Osteocyte (in vitro differentiated cells): ENCODE measurements at regions not wholly inside any gene's neighbourhood (a gene's known extent, or its start where the extent isn't known, plus 50 kb on each side); places are given as distances from the start of the nearest gene placed in this dataset.

ENCODE experiments used
- DNase-seq: peaks from one replicate; pipeline ENCODE4 v3.0.0; 2021; ENCODE audit warnings: mixed read lengths; ENCODE audit not compliant: unreplicated experiment; ENCODE audit errors: extremely low spot score
- H3K27ac Mint-ChIP-seq: one replicate; pipeline ENCODE4 v1.8.0; 2021; ENCODE audit warnings: mild to moderate bottlenecking, mixed read lengths; ENCODE audit not compliant: unreplicated experiment
- H3K27me3 Mint-ChIP-seq: one replicate; pipeline ENCODE4 v1.8.0; 2021; ENCODE audit warnings: mixed read lengths; ENCODE audit not compliant: unreplicated experiment
- H3K36me3 Mint-ChIP-seq: one replicate; pipeline ENCODE4 v1.8.0; 2021; ENCODE audit warnings: mixed read lengths; ENCODE audit not compliant: unreplicated experiment
- H3K4me1 Mint-ChIP-seq: one replicate; pipeline ENCODE4 v1.8.0; 2021; ENCODE audit warnings: mixed read lengths; ENCODE audit not compliant: unreplicated experiment
- H3K4me3 Mint-ChIP-seq: one replicate; pipeline ENCODE4 v1.8.0; 2021; ENCODE audit warnings: mild to moderate bottlenecking, moderate library complexity, mixed read lengths; ENCODE audit not compliant: unreplicated experiment
- H3K9me3 Mint-ChIP-seq: one replicate; pipeline ENCODE4 v1.8.0; 2021; ENCODE audit warnings: mixed read lengths; ENCODE audit not compliant: unreplicated experiment
- TF ChIP-seq, protein P1 (sequence below): fragments of 200-600 bp; sonication (generic); IDR thresholded peaks from 2 replicates; pipeline ENCODE4 v1.5.0; 2021; ENCODE audit warnings: antibody characterized with exemption, mild to moderate bottlenecking, moderate library complexity

DNA sequence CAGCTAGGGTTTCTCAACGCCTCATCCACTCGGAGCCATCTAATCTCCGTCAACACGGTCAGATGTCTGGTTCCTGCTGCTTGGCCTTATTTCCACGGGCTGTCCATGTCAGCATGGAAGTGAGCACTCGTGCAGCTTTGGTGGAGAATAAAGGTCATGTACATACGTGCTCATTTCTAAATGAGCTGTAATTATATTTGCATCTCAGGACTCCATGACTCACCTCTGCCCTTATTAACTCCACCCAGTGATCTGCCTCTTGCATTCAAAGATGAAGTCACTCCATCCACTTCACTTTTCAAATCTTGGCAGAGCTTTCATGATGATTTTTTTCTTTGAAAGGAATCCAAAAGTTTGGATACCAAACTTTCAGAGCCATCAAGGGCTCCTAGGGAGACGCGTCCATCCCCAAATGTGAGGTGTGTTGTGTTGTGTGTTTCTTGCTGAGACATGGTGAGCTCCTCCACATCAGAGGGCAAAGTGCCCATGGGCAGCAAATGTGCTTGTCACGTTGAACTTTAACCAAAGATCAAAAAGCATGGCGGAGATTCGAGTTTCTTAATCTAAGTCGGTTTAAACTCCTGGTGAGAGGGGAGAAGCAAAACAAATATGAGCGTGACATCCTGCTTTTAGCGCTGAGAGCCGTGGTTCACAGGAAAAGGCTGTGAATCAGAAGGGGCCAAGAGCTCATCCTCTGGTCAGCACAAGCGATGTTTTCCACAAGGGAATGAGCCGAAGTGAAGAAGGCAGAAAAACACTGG is 68.6 kb upstream of the ERRFI1 start:
- peaks cover 3% of the 10 kb centered on the region for H3K36me3 Mint-ChIP-seq
- TF ChIP-seq, protein P1, sequence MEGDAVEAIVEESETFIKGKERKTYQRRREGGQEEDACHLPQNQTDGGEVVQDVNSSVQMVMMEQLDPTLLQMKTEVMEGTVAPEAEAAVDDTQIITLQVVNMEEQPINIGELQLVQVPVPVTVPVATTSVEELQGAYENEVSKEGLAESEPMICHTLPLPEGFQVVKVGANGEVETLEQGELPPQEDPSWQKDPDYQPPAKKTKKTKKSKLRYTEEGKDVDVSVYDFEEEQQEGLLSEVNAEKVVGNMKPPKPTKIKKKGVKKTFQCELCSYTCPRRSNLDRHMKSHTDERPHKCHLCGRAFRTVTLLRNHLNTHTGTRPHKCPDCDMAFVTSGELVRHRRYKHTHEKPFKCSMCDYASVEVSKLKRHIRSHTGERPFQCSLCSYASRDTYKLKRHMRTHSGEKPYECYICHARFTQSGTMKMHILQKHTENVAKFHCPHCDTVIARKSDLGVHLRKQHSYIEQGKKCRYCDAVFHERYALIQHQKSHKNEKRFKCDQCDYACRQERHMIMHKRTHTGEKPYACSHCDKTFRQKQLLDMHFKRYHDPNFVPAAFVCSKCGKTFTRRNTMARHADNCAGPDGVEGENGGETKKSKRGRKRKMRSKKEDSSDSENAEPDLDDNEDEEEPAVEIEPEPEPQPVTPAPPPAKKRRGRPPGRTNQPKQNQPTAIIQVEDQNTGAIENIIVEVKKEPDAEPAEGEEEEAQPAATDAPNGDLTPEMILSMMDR = no peak
- peak overlapping the region; percentile 97 for H3K27ac Mint-ChIP-seq
- DNase-seq = no peak
- H3K4me3 Mint-ChIP-seq = peak overlapping the region; percentile 12
- H3K9me3 Mint-ChIP-seq = no peaks in the 10 kb centered on the region
- peaks cover 85% of the 10 kb centered on the region for H3K4me1 Mint-ChIP-seq
- H3K27me3 Mint-ChIP-seq = no peaks in the 10 kb centered on the region

DNA sequence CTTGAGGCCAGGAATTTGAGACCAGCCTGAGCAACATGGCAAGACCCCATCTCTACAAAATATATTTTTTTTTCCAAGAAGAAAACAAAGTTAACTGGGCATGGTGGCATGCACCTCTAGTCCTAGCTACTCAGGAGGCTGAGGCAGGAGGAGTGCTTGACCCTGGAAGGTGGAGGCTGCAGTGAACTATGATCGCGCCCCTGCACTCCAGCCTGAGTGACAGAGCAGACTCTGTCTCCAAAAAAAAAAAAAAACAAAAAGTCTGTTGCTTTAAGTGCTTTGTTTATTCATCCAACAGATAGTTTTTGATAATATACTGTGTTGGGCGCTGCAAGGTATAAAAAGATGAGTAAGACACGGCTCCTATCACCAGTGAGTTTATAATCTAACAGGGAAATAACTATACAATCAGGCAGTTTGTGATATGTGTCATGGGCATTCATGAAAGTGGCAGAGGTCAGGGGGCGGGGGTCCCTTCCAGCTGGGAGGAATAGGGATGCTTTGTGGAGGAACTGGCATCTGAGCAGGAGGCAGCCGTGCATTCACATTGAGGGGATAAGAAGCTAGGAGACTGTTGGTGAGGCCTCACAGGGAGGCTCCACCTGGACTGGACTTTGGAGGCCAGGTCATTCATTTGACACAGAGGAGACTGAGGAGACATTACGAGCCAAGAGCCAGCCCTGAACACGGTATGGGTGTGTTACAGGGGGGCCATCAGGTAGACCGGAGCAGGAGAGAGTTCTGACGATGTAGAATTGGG is 67.3 kb upstream of the ERRFI1 start:
- Mint-ChIP-seq H3K4me3 (no peak overlapping the region), H3K4me1 (peaks cover 91% of the 10 kb centered on the region), H3K9me3 (no peaks in the 10 kb centered on the region), H3K36me3 (no peaks in the 10 kb centered on the region), H3K27me3 (no peaks in the 10 kb centered on the region), H3K27ac (peak overlapping the region; percentile 97)
- TF ChIP-seq, protein P1 = no peak
- no peak for DNase-seq

DNA sequence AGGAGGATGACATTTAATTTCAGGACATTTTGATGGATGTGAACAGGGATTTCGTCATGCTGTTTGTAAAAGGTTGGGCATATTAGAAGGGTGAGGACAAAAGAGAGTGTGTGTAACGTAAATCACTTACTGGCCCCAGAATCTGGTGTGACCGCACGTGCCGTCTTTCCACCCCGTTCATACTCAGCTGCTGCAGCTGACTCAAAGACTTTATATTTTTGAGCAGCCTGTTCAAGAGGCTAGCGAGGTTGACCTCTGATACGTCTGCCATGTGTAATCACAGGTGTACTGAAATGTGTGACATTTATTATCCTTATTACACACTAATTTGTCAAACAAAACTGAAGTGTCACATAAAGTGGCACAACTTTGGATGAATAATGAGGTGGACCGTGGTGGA is 66.5 kb upstream of the ERRFI1 start:
- Mint-ChIP-seq H3K4me3 (no peak overlapping the region), H3K36me3 (no peaks in the 10 kb centered on the region), H3K9me3 (no peaks in the 10 kb centered on the region), H3K4me1 (peaks cover 87% of the 10 kb centered on the region), H3K27me3 (no peaks in the 10 kb centered on the region), H3K27ac (peak overlapping the region; percentile 92)
- DNase-seq = no peak
- TF ChIP-seq, protein P1 = no peak

DNA sequence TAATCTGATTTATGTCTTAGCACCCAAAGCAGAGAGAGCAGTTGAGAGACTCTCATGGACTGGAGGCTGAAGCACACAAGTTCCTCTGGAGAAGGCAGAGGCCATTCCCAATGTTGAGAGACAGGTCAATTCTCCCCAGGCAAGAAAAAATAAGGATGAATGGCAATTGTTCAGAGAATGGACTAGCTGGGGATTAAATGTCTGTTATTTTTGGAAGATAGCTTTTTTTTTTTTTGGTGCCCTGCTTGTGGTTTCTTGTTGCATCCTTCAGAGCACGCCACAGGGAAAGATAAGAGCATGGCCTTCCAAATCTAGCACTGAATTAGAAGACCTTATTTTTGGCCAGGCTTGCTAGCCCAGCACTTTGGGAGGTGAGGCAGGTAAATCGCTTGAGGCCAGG is 65.6 kb upstream of the ERRFI1 start:
- Mint-ChIP-seq H3K27ac (peak overlapping the region; percentile 92), H3K4me1 (peaks cover 78% of the 10 kb centered on the region), H3K36me3 (no peaks in the 10 kb centered on the region), H3K4me3 (no peak overlapping the region), H3K27me3 (no peaks in the 10 kb centered on the region), H3K9me3 (peaks cover under 1% of the 10 kb centered on the region)
- TF ChIP-seq, protein P1 = no peak
- no peak for DNase-seq

DNA sequence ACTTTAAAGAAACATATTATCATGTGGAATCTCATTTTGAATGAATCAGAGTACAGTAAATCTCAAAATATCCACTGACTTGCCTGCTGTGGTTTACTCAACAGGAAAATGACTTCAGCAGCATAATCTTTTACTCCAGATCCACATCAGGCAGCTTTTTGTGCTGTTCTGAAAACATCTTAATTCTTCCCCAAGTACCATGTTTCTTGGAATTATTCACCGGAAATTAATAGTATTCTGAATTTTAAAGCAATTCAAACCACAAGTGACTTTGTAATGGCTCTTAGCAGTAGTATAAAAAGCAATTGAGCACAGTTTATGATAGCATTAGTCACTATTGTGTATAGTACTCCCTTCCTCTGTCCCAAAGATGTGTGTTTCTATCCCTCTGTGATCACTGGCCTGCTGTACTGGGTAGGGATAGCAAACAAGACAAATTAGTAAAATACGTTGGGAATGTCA is 64.2 kb upstream of the ERRFI1 start:
- Mint-ChIP-seq H3K27me3 (no peaks in the 10 kb centered on the region), H3K27ac (peak overlapping the region; percentile 92), H3K4me3 (no peak overlapping the region), H3K4me1 (peaks cover 63% of the 10 kb centered on the region), H3K36me3 (no peaks in the 10 kb centered on the region), H3K9me3 (peaks cover 7% of the 10 kb centered on the region)
- TF ChIP-seq, protein P1 = no peak
- no peak for DNase-seq
